GM12878 (cell line): ENCODE measurements at regions not wholly inside any gene's neighbourhood (a gene's known extent, or its start where the extent isn't known, plus 50 kb on each side); places are given as distances from the start of the nearest gene placed in this dataset.
"Not testable (repeated sequence)": the region's sequence is repeated elsewhere in the genome, so short reads cannot be mapped to it uniquely, and the experiment has no call there.

Experiments used
- HDAC6 ChIP-seq: fragments of 200-600 bp; sonication (generic); IDR thresholded peaks from one replicate; pipeline ENCODE4 v1.8.0; 2017; ENCODE audit warnings: antibody characterized with exemption; ENCODE audit not compliant: unreplicated experiment
- NFIC ChIP-seq: IDR thresholded peaks from 2 replicates; pipeline ENCODE4 v1.6.1; 2012; ENCODE audit warnings: low read depth, mild to moderate bottlenecking, inconsistent platforms, low read length, moderate library complexity
- TF ChIP-seq, protein P1 (sequence below): IDR thresholded peaks from 2 replicates; pipeline ENCODE4 v1.6.1; 2012; ENCODE audit warnings: mild to moderate bottlenecking, low read depth, low read length
- TF ChIP-seq, protein P2 (sequence below): IDR thresholded peaks from 2 replicates; pipeline ENCODE4 v1.6.1; 2012; ENCODE audit warnings: low read depth, low read length, improper control_type of control experiment
- TF ChIP-seq, protein P3 (sequence below), 3 experiments: IDR thresholded peaks in 2 of 3; conservative IDR thresholded peaks in 1 of 3; 2 replicates each; pipeline ENCODE4 v1.5.1; 2011; ENCODE audit warnings: low read depth in 3 of 3, low read length in 3 of 3, mild to moderate bottlenecking in 3 of 3, control low read depth in 2 of 3, moderate library complexity in 2 of 3, inconsistent platforms in 1 of 3, mixed read lengths in 1 of 3; ENCODE audit not compliant: control insufficient read depth in 2 of 3, insufficient read depth in 1 of 3; ENCODE audit errors: extremely low read depth in 1 of 3

DNA sequence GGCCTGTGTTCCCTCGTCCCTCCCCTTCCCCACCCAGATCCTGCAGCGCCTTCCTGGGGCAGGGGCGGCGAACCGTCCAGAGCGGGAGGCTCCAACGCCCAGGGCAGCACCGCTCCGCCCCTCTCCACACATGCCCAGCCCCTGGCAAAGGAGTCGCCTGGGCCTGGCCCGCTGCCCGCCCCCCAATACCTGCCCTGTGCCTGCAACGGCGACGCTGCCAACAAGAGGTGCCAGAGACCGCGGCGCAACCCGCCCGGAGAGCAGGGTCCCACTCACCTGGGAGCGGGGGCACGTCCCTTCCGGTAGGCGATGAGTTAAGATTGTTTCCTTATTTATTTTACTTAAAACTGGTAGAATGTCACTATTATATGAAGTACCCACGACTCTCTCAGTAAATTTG, 77.5 kb upstream of the ZNG1F start:
- TF ChIP-seq HDAC6, NFIC: not testable (repeated sequence)
- TF ChIP-seq, protein P1, sequence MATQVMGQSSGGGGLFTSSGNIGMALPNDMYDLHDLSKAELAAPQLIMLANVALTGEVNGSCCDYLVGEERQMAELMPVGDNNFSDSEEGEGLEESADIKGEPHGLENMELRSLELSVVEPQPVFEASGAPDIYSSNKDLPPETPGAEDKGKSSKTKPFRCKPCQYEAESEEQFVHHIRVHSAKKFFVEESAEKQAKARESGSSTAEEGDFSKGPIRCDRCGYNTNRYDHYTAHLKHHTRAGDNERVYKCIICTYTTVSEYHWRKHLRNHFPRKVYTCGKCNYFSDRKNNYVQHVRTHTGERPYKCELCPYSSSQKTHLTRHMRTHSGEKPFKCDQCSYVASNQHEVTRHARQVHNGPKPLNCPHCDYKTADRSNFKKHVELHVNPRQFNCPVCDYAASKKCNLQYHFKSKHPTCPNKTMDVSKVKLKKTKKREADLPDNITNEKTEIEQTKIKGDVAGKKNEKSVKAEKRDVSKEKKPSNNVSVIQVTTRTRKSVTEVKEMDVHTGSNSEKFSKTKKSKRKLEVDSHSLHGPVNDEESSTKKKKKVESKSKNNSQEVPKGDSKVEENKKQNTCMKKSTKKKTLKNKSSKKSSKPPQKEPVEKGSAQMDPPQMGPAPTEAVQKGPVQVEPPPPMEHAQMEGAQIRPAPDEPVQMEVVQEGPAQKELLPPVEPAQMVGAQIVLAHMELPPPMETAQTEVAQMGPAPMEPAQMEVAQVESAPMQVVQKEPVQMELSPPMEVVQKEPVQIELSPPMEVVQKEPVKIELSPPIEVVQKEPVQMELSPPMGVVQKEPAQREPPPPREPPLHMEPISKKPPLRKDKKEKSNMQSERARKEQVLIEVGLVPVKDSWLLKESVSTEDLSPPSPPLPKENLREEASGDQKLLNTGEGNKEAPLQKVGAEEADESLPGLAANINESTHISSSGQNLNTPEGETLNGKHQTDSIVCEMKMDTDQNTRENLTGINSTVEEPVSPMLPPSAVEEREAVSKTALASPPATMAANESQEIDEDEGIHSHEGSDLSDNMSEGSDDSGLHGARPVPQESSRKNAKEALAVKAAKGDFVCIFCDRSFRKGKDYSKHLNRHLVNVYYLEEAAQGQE = not testable (repeated sequence)
- TF ChIP-seq, protein P2, sequence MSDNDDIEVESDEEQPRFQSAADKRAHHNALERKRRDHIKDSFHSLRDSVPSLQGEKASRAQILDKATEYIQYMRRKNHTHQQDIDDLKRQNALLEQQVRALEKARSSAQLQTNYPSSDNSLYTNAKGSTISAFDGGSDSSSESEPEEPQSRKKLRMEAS = not testable (repeated sequence)
- TF ChIP-seq, protein P3, sequence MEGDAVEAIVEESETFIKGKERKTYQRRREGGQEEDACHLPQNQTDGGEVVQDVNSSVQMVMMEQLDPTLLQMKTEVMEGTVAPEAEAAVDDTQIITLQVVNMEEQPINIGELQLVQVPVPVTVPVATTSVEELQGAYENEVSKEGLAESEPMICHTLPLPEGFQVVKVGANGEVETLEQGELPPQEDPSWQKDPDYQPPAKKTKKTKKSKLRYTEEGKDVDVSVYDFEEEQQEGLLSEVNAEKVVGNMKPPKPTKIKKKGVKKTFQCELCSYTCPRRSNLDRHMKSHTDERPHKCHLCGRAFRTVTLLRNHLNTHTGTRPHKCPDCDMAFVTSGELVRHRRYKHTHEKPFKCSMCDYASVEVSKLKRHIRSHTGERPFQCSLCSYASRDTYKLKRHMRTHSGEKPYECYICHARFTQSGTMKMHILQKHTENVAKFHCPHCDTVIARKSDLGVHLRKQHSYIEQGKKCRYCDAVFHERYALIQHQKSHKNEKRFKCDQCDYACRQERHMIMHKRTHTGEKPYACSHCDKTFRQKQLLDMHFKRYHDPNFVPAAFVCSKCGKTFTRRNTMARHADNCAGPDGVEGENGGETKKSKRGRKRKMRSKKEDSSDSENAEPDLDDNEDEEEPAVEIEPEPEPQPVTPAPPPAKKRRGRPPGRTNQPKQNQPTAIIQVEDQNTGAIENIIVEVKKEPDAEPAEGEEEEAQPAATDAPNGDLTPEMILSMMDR (IDR thresholded peaks at IDR 0.05 in 2 of 3, conservative IDR thresholded peaks at IDR 0.05 in 1 of 3; ENCODE audit: control insufficient read depth in 2 of 3, extremely low read depth in 1 of 3, insufficient read depth in 1 of 3, low read depth in 3 of 3, low read length in 3 of 3) = not testable (repeated sequence)
